GM18507 (cell line): ENCODE measurements at regions not wholly inside any gene's neighbourhood (a gene's known extent, or its start where the extent isn't known, plus 50 kb on each side); places are given as distances from the start of the nearest gene placed in this dataset.
A peak's percentile ranks its signal among the peaks of the same experiment; 100 is the strongest.

Experiments used
- DNase-seq: peaks from one replicate; pipeline ENCODE4 v3.0.0; 2011; ENCODE audit warnings: low read depth; ENCODE audit not compliant: insufficient read length; ENCODE audit errors: extremely low spot score
- FAIRE-seq: peaks from 2 replicates; lab custom pipeline; 2011; peaks lifted over from hg19 to GRCh38; lab: Jason Lieb, UNC

DNA sequence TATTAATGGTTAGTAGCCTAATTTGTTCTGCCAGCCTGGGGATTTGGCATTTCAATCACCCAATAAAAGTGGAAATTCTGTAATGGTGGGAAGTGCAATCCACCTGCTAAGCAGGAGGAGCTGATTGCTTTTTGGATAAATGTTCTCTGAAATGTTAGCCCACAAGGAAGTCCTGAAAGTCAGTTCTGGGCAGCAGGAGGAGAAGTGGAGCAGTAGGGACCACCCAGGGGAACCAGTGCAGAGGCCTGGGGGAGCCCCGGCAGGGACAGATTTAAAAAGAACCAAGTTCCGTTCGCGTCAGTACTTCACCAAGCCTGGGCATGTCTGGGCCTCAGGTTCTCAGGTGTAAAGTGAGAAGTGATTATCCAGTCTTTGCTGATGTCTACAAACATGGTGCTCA is 248.5 kb upstream of the RAB6C start:
- FAIRE-seq (no peak), DNase-seq (no peak)

DNA sequence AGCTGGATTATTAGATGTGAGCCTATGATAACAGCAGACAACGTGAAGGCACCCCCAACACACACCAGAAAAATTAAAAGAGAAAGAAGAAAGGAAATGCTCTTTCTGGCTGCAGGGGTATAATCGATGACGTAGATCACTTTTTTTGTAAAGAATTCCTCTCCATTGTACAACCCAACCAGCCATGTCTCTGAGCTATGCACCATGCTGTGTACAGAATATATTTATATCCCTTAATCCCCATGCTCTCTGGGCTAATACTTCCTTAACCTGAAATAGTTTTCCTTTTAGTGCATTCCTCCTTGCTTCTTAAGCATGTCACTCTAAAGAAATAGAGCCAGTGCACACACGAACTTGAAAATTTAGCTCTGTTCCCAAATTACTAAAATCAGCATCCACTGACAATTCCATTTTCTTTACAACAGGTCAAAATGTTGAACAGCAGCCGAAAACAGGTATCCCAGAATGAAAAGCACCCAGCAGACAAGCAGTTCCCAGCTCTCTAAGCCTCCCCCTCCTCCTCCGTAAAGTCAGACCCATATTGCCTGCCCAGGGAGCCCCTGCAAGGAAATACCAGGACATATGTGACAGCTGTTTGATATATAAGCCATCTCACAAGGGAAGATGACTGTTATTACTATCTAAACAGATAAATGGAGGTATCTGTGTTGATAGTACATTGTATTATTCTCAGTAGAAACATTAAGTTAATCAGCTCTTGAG is 247.4 kb upstream of the RAB6C start:
- DNase-seq (no peak), FAIRE-seq (no peak)

DNA sequence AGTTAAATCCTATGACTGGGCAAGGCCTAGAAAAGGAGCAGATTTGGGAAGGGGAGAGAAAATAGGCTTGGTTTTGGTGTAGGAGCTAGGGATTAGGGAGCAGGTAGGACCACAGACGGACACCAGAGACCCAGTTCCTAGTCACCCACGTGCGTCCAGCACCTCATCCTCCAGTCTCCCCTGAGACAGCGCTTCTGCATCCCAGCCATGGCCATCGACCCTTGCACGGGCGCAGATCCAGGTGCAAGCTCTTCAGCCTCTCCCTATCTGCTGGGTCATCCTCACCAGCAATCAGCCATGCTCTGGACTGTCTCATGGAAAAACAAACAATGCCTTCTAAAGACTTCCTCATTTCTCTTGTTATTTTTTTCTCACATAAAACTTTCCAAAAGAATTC is 246.8 kb upstream of the RAB6C start:
- FAIRE-seq (no peak), DNase-seq (no peak)

DNA sequence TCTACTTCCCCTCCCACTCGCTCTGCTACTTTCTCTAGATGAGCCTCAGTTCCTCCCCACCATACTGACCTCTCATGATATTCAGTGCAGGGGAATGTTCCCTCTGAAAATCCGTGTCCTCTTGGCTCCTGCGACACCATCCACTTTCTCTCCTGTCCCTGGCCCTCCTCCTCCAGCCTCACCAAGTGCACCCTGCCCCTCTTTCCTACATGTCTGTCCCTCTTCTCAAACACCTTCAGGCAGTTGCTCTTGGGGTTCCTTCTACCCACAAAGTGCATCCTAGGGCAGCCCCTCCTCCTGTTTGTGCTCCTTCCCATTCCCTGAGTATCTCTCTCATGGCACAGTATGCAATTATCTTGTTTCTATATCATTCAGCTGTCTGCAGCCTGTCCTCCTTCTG is 246.4 kb upstream of the RAB6C start:
- FAIRE-seq (no peak), DNase-seq (no peak)

DNA sequence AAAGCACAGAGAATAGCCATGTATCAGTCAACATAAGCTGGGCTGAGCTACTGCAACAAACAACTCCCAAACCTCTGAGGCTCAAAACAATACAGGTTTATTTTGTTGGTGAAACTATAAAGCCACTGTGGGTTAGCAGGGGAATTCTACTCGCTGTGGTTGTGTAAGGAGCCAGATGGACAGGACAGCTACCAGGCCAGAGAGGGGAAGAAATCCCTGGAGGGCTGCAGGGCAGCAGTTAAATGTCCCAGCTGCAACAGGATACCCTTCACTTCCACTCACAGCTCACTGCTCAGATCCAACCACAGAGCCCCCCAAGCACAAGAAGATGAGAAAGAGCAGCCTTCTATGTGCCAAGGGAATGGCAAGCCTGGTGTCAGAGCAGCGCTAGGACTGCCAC is 245.9 kb upstream of the RAB6C start:
- DNase-seq (no peak), FAIRE-seq (no peak)

DNA sequence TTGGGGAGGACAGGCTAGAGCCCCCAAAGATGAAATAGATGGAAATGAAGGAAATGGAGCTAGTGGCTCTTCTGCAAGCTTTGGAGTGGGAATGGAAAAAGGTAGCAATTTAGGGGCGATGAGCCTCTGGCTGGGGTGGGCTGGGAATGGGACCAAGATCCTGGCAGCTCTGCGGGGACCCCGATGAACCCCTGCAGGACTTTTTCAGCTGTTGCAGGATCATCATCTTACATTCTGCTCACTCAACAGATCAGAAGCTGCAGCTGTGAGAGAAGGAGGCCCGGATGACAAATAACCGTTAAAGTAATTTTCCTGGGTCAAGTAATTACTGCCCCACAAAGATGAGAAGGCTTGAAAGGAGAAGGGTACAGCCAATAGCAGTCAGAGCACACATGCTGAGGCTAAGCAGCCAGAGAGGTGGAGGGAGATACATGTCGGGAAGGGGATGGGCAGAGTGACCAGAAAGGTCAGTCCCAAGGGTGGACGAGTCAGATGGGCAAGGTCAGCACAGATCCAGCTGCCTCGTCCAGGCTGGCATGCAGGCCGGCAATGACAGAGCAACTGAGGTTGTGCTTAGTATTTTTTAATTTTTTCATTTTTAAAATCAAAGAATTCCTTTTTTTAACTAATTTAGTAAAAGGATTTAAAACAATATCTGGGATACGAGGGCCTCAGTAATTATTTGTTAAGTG is 245.0 kb upstream of the RAB6C start:
- no peak for DNase-seq
- FAIRE-seq: no peak

DNA sequence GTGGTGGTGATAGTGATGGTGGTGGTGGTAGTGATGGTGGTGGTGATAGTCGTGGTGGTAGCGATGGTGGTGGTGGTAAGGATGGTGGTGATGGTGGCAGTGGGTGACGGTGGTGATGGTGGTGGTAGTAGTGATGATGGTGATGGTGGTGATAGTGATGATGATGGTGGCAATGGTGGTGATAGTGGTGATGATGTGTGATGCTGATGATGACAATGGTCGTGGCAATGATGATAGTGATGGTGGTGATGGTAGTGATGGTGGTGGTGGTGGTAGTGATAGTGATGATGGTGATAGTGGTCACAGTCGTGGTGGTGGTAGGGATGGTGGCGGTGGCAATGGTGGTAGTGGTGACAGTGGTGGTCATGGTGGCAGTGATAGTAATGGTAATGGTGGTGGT is 243.9 kb upstream of the RAB6C start:
- no peak for DNase-seq
- FAIRE-seq: no peak

DNA sequence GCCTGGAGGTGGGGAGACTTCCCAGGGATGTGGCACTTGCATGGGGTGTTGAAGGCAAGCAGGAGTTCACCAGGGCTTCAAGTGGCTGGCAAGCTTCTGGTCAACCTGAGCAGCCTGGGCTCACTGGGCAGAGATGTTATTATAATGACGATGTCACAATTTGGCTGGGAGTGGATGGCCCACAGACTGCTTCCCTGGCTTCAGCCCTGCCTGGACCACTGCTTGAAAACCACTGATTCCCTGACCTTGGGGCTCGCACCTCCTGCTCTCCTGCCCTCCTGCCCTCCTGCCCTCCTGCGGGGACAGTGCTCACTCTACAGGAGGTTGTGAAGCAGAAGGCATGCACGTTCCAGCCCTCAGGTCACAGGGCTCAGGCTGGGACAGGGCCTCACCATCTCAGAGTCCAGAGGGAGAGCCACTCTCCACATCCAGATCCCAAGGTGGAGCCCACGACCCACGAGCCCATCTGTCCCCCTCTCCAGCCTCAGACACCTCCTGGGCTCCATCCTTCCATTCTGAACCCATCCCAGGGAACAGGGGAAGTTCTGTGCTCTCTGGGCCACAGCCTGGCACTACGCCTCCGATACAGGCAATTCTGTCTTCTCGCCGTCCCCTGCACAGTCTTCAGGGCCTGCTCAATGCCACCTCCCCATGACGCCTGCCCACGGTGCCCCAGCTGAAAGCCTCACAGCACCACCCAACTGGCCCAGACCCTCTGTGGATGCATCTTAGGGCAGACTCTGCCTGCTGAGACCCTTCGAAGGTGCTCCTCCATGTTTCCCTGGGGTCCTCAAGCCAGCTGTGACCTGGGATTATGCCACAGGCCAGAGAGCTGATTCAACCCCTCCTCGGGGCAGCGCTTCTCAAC is 241.6 kb upstream of the RAB6C start:
- no peak for FAIRE-seq
- DNase-seq: no peak

DNA sequence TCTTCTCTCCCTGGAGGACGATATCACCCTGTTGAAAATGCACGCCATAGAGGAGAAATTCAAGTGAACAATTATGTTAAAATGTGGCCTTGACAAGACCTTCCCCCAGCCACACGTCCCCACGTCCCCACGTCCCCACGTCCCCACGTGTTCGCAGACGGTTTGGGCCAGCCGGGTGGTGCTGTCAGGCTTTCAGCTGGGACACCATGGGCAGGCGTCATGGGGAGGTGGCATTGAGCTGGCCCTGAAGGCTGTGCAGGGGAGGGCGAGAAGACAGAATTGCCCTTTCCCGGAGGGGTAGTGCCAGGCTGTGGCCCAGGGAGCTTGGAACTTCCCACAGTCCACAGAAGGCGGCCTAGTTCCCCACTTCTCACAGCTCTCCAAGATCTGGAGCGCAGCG is 240.7 kb upstream of the RAB6C start:
- FAIRE-seq (no peak), DNase-seq (no peak)

DNA sequence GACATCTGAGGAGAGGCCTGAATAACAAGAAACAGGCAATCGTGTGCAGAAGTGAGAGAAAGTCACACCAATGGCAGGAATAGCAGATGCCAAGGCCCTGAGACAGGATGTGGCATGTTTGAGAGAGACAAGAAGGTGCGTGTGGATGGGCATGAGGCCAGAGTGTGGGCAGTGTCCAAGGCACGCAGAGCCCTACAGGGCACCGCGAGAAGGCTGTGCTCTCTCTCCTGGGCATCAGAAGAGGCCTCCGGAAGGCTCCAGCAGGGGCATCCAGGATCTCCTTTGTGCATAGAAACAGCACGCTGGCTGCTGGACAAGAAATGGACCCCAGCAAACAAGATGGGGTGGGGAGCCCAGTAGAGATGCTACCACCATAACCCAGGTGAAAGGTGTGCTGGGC is 239.0 kb upstream of the RAB6C start:
- no peak for FAIRE-seq
- no peak for DNase-seq

DNA sequence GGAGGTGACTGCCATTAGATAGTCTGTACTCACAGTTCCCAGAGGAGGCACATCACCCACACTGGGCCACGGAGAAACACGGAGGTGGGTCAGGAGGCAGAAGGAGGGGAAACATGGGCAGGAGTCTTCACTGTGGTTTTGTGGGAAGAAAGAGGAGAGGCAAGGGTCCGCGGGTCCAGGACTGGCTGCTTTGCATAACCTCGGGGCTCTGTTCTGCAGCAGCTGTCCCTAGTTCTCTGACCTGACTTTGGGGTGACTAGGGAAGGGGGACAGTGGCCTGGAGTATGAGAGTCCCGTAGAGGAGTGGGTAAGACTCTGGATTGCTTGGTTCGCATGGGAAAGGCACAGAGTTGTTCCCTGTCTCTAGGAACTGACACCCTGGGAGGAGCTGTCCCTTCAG is 238.3 kb upstream of the RAB6C start:
- no peak for FAIRE-seq

DNA sequence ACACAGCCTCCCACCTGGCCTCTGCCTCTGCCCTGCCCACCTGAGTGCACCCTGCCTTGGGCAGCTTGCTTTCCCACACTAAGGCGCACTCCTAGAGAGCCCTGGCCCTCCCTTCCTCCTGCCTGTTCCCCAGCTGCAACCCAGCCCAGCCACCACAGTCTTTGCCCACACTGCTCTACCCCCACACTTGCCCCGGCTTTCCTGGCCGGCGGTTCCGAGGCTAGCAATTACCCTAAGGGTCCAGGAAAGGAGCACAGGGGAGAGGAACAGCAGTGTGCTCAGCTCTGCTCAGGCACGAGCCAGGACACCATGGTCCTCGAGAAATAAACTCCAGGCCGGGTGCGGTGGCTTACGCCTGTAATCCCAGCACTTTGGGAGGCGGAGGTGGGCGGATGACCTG is 237.8 kb upstream of the RAB6C start:
- DNase-seq (no peak), FAIRE-seq (no peak)

More for the DNA sequence above, 238.3 kb upstream of the RAB6C start:
- DNase-seq: no peak

DNA sequence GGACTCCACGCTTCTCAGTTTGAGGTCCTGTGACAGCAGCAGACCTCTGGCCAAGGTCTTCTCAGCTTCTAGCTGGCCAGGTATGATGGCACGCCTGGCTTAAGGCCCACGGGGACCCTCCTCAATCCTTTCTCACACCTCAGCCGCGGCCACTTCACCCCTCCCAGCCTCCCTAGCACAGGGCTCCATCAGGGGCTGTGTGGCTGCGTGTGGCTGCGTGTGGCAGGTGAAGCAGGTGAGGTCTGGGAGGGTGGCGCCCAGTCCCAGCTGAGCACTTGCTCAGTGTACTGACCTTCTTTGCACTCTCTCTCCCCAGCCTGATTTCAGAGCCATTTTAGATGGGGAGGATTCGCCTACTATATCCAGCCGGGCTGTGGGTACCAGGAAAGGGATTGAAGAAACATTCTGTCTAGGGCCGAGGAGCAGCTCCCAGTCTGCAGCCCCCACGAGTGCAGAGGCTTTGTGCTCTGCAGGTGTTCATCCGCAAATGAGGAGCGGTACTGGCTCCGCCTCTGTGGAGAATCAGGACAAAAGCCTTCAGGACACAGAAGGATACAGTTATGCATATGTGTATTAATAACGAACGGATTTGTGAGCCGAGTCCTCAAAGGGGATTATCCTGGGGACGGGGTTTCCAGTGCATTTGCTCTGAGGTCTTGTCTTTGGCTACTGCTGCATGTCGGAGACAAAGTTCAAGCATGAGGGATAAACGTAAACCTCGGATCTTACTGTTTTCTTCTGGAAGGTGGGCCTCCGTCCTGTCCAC is 236.9 kb upstream of the RAB6C start:
- DNase-seq (no peak), FAIRE-seq (no peak)

DNA sequence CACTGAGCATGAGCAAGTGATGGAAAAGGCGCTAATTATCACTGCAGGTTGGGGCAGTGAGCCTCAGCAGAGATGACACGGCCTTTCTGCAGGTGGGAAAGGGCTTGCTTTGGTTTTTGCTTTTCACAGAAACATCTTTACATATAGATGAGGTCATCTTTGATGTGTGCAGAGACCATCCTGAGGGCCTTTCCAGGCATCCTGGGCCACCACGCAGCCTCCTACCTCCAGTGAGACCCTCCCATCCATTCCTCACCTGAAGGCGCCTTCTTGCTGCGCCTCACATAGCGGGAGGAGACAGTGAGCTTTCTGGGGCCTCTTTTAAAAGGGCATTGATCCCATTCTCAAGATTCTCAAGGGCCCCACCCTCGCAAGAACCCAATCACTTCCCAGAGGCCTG is 235.3 kb upstream of the RAB6C start:
- FAIRE-seq (no peak), DNase-seq (no peak)

DNA sequence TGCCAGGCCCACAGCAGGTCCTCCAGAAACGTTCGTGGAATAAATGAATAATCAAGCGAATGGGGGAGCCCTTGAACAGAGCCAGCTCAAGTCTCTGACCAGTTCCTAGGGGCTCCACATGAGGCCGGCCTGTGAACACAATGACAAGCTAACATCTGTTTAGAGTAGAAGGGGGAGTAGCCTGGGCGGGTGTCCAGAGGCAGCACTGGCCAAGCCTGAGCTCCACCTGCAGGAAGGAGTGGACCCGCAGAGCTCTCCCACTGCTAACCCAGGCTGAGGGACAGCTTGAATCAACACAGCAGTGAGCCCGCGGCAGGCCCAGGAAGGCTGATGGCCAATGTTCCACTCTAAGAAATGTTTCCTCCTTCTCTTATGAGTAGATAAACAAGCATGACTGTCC is 234.8 kb upstream of the RAB6C start:
- no peak for FAIRE-seq
- no peak for DNase-seq

DNA sequence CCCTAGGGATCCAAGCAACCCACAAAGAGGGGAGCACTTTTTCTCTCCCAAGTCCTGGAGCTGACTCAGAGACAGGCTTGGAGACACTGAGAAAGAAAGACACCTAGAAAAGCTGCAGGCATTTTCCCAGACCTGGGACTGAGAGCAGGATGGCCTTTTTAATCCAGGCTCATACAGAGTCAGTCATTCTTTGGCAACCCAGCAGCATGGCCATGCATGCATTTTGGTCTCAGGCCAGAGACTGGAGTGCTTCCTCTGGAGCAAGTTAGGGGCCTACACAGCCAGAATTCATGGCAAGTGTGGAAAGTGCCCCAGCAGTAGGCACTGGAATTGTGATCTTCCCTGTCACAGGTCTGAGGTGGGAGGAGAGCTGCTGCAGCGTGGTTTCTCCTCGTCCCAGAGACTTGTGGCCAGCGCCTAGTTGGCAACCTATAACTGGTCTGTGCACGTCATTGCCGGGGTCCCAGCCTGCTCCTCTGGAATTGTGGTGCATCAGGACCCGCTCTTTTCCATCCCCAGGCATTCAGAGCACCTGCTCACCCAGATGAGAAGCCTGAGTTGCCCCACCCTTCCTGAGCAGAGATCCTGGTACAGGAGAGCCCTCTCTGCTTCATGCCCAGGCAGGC is 231.9 kb upstream of the RAB6C start:
- FAIRE-seq: no peak
- DNase-seq: no peak

DNA sequence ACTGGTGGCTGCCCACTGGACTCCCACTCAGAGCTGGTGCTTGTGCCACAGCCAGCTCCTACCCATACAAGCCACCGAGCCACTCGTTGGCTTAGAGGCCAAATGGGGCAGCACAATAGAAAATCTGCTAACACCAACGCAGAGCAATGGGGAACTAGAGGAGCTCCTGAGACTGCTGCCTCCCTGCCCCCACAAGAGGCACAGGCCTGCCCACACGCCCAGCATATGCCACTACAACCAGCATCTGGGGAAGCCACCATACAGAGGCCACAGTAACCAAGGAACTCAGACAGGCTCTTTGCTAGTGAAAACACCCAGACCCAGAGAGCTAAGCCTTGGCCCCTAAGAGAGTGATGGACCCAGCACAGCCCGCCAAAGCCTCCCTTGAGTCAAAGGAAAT is 231.2 kb upstream of the RAB6C start:
- DNase-seq: no peak
- FAIRE-seq: no peak

DNA sequence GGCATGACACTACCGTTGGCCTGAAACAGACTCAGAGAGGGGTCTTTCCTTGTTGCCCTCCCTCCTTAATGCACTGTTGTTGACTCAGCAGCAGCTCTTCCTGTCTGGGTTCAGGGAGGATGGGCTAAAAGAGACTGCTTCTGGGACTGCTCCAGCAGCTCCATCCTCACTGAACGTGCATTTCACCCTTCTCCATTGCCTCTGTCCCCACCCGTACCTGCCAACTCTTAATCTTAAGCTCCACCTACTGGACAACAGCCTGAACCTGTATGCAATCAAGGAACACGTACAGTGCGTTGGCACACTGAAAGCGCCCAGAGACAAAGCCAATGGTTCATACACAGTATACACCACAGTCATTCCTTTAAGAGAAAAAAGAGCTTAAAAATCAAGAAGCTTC is 230.8 kb upstream of the RAB6C start:
- FAIRE-seq (no peak), DNase-seq (no peak)

DNA sequence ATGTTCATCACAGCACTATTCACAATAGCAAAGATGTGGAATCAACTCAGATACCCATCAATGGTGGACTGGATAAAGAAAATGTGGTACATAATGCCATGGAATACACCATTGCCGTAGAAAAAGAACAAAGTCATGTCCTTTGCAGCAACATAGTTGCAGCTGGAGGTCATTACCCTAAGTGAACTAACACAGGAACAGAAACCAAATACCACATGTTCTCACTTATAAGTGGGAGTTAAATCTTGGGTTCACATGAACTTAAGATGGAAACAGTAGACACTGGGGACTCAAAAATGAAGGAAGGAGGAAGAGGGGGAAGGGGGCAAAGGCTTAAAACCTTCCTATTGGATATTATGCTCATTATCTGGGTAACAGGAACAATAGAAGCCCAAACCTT is 228.1 kb upstream of the RAB6C start:
- DNase-seq (no peak), FAIRE-seq (peak; percentile 59)
